IMR-90 (cell line): ENCODE measurements at regions not wholly inside any gene's neighbourhood (a gene's known extent, or its start where the extent isn't known, plus 50 kb on each side); places are given as distances from the start of the nearest gene placed in this dataset.

ENCODE experiments used
- ATAC-seq: fragments of 200-7000 bp; cut with Tn5 transposase; 2 replicates; pipeline ENCODE4 v1.9.1; 2020; ENCODE audit warnings: low read depth, mild to moderate bottlenecking, moderate library complexity
- BruUV-seq: library from RNA; stranded (reverse); fragments of 400-500 nt; replicated peaks from 2 replicates; lab custom pipeline; 2021; lab: Mats Ljungman, UMichigan
- CTCF ChIA-PET: fragments of 300-600 bp; formaldehyde crosslinking; extraction: SDS; loops from one replicate; lab custom pipeline; 2021; ENCODE audit warnings: antibody characterized with exemption; lab: Yijun Ruan, JAX
- POLR2A ChIA-PET: fragments of 300-600 bp; sonication (Branson Sonifier 250); formaldehyde crosslinking; loops from one replicate; lab custom pipeline; 2022; ENCODE audit warnings: antibody characterized with exemption; ENCODE audit not compliant: unreplicated experiment; lab: Charles Lee
- DNase-seq: peaks from one replicate; pipeline ENCODE4 v3.0.0; 2013
- H2AFZ ChIP-seq: replicated peaks from 2 replicates; pipeline ENCODE3; 2013; ENCODE audit warnings: low read length, mild to moderate bottlenecking; ENCODE audit not compliant: poor library complexity
- H2AK5ac ChIP-seq: 2 replicates; pipeline ENCODE4 v1.6.1; 2013; ENCODE audit warnings: low read depth, low read length, inconsistent platforms
- H2AK9ac ChIP-seq: replicated peaks from 2 replicates; pipeline ENCODE3; 2013; ENCODE audit warnings: mild to moderate bottlenecking, low read depth, low read length, moderate library complexity; ENCODE audit not compliant: poor library complexity
- H2BK120ac ChIP-seq: 2 replicates; pipeline ENCODE4 v1.6.1; 2013; ENCODE audit warnings: low read depth, low read length, inconsistent platforms
- H2BK15ac ChIP-seq: 3 replicates; pipeline ENCODE4 v1.6.1; 2013; ENCODE audit warnings: low read depth, low read length, inconsistent platforms
- H2BK20ac ChIP-seq: 2 replicates; pipeline ENCODE4 v1.6.1; 2013; ENCODE audit warnings: low read depth, mild to moderate bottlenecking, inconsistent platforms, low read length, moderate library complexity
- H2BK5ac ChIP-seq: 2 replicates; pipeline ENCODE4 v1.6.1; 2013; ENCODE audit warnings: mild to moderate bottlenecking, low read depth, low read length, inconsistent platforms; ENCODE audit not compliant: poor library complexity, severe bottlenecking
- H3K14ac ChIP-seq: replicated peaks from 2 replicates; pipeline ENCODE4 v1.6.1; 2013; ENCODE audit warnings: low read depth, low read length, inconsistent platforms
- H3K18ac ChIP-seq: 2 replicates; pipeline ENCODE4 v1.6.1; 2013; ENCODE audit warnings: low read depth, low read length, control low read depth
- H3K23ac ChIP-seq: 2 replicates; pipeline ENCODE4 v1.6.1; 2013; ENCODE audit warnings: low read depth, low read length, inconsistent platforms
- H3K27ac ChIP-seq: 2 replicates; pipeline ENCODE4 v1.5.1; 2013; ENCODE audit warnings: mild to moderate bottlenecking, control low read depth, low read length; ENCODE audit not compliant: insufficient read depth
- H3K27me3 ChIP-seq: 2 replicates; pipeline ENCODE4 v1.6.1; 2013; ENCODE audit warnings: low read length; ENCODE audit not compliant: control insufficient read depth, insufficient read depth
- H3K36me3 ChIP-seq: 2 replicates; pipeline ENCODE4 v1.6.1; 2013; ENCODE audit warnings: low read length, mixed read lengths; ENCODE audit not compliant: control insufficient read depth, insufficient read depth
- H3K4ac ChIP-seq: 2 replicates; pipeline ENCODE4 v1.6.1; 2013; ENCODE audit warnings: low read depth, low read length, inconsistent platforms
- H3K4me1 ChIP-seq: 2 replicates; pipeline ENCODE4 v1.6.1; 2013; ENCODE audit warnings: low read length, mixed read lengths; ENCODE audit not compliant: control insufficient read depth, insufficient read depth
- H3K4me2 ChIP-seq: 2 replicates; pipeline ENCODE4 v1.6.1; 2013; ENCODE audit warnings: low read depth, mild to moderate bottlenecking, control low read depth, low read length, moderate library complexity
- H3K4me3 ChIP-seq: 2 replicates; pipeline ENCODE4 v1.5.1; 2013; ENCODE audit warnings: low read depth, mild to moderate bottlenecking, control low read depth, low read length, moderate library complexity; ENCODE audit not compliant: insufficient read depth
- H3K56ac ChIP-seq: 2 replicates; pipeline ENCODE4 v1.6.1; 2013; ENCODE audit warnings: low read length, inconsistent platforms; ENCODE audit not compliant: insufficient read depth; ENCODE audit errors: extremely low read depth
- H3K79me1 ChIP-seq, 2 experiments: 2 replicates each; pipeline ENCODE4 v1.6.1; 2013; ENCODE audit warnings: low read length in 2 of 2, inconsistent platforms in 1 of 2, low read depth in 1 of 2
- H3K9ac ChIP-seq: 2 replicates; pipeline ENCODE4 v1.6.1; 2013; ENCODE audit warnings: low read depth, low read length, control low read depth
- H3K9me1 ChIP-seq: 2 replicates; pipeline ENCODE4 v1.6.1; 2013; ENCODE audit warnings: low read length, inconsistent platforms; ENCODE audit not compliant: insufficient read depth
- H3K9me3 ChIP-seq: 2 replicates; pipeline ENCODE4 v1.6.1; 2013; ENCODE audit warnings: low read length; ENCODE audit not compliant: control insufficient read depth, insufficient read depth
- H4K20me1 ChIP-seq: 2 replicates; pipeline ENCODE4 v1.6.1; 2013; ENCODE audit warnings: low read length, inconsistent platforms; ENCODE audit not compliant: insufficient read depth
- H4K5ac ChIP-seq: 2 replicates; pipeline ENCODE4 v1.6.1; 2013; ENCODE audit warnings: mild to moderate bottlenecking, low read depth, low read length, control low read depth
- H4K8ac ChIP-seq, 2 experiments: 2 replicates each; pipeline ENCODE4 v1.6.1; 2013; ENCODE audit warnings: low read depth in 2 of 2, low read length in 2 of 2, control low read depth in 1 of 2, inconsistent platforms in 1 of 2
- H4K91ac ChIP-seq: 2 replicates; pipeline ENCODE4 v1.6.1; 2013; ENCODE audit warnings: low read depth, low read length, inconsistent platforms; ENCODE audit not compliant: insufficient read depth
- CEBPB ChIP-seq: IDR thresholded peaks from 2 replicates; pipeline ENCODE4 v1.6.1; 2012; ENCODE audit warnings: low read depth, low read length, improper control_type of control experiment
- CTCF ChIP-seq: conservative IDR thresholded peaks from 2 replicates; pipeline ENCODE4 v1.5.1; 2012; ENCODE audit warnings: mild to moderate bottlenecking, low read depth, low read length, improper control_type of control experiment
- FOS ChIP-seq: fragments of 150-350 bp; IDR thresholded peaks from 2 replicates; pipeline ENCODE4 v1.6.1; 2016; ENCODE audit warnings: low read depth, low read length
- MAFK ChIP-seq: IDR thresholded peaks from 2 replicates; pipeline ENCODE4 v1.6.1; 2012; ENCODE audit warnings: low read depth, low read length, improper control_type of control experiment
- MAZ ChIP-seq: IDR thresholded peaks from 2 replicates; pipeline ENCODE4 v1.6.1; 2012; ENCODE audit warnings: low read depth, mild to moderate bottlenecking, low read length, improper control_type of control experiment, moderate library complexity, borderline replicate concordance
- RFX5 ChIP-seq: IDR thresholded peaks from 2 replicates; pipeline ENCODE4 v1.8.0; 2012; ENCODE audit warnings: low read depth, mild to moderate bottlenecking, low read length, moderate library complexity
- SMC3 ChIP-seq: fragments of 150-350 bp; IDR thresholded peaks from 2 replicates; pipeline ENCODE4 v1.6.1; 2016; ENCODE audit warnings: low read depth, mild to moderate bottlenecking, antibody characterized with exemption, low read length, moderate library complexity
- WGBS, 2 experiments: methylation state at CpG; one replicate each; pipeline versions ENCODE4 v1.1.5 to v1.1.7; 2013; ENCODE audit warnings: missing lambda C conversion rate in 2 of 2; ENCODE audit not compliant: insufficient read length in 1 of 2; ENCODE audit errors: extremely low coverage in 2 of 2; 5-methylcytosine and 5-hydroxymethylcytosine counted together
- dilution Hi-C: fragments of 300-500 bp; cut with HindIII; formaldehyde crosslinking; loops from one replicate; pipeline ENCODE4 v1.14.3; 2018; ENCODE audit warnings: low sequenced_read_pairs; ENCODE audit not compliant: unreplicated experiment
- in situ Hi-C: fragments of 300-500 bp; cut with MboI; formaldehyde crosslinking; loops from 3 replicates; pipeline ENCODE4 v1.14.3; 2019; ENCODE audit warnings: low sequenced_read_pairs, inconsistent platforms, mixed read lengths
- intact Hi-C: fragments of 100-400 bp; cut with micrococcal nuclease; formaldehyde crosslinking; loops from 2 replicates; pipeline ENCODE4 v1.10.0; 2022

DNA sequence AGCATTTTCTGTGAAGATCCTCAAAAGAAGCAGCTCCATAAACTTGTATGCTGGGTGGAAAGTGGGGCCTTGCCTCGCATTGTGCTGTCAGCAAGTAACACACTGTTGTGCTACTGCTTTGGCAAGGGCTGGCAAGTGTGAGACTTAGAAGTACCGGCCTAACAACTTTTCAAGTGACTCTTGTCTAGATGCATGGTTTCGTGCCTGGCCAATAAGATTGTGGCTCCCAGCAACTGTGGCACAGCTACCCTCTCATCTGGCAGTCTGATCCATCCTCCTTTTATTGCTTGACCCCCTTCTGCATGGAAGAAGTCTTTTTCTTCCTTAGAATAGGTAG, 79.4 kb upstream of the VEPH1 start:
- Histone ChIP-seq H3K14ac (no peak overlapping the region), H3K27me3 (no peaks in the 10 kb centered on the region), H2BK5ac (no peak overlapping the region), H3K36me3 (no peaks in the 10 kb centered on the region), H2BK20ac (no peak overlapping the region), H2AK5ac (no peak overlapping the region), H2AK9ac (no peak overlapping the region), H3K23ac (no peak overlapping the region), H4K8ac (no peak overlapping the region), H3K9me1 (no peaks in the 10 kb centered on the region), H2BK120ac (no peak overlapping the region), H3K27ac (no peak overlapping the region), H3K79me1 (no peaks in the 10 kb centered on the region), H3K9ac (no peak overlapping the region), H4K5ac (no peak overlapping the region), H2BK15ac (no peak overlapping the region), H4K91ac (no peak overlapping the region), H3K4me3 (no peak overlapping the region), H3K4me1 (no peaks in the 10 kb centered on the region), H3K9me3 (no peaks in the 10 kb centered on the region), H3K4ac (no peak overlapping the region), H3K18ac (no peak overlapping the region), H3K4me2 (no peak overlapping the region), H3K56ac (no peak overlapping the region), H2AFZ (no peak overlapping the region), H4K20me1 (no peaks in the 10 kb centered on the region)
- no peak for ATAC-seq
- no peak for DNase-seq
- dilution Hi-C loops (no loop called here), intact Hi-C loops (no loop called here), in situ Hi-C loops (no loop called here)
- TF ChIP-seq RFX5 (no peak), CEBPB (no peak), FOS (no peak), CTCF (no peak), MAFK (no peak), SMC3 (no peak), MAZ (no peak)
- 80% methylated on average over 1 of the region's 3 CpGs; no CpG with 5 or more reads in 1 of the 2 experiments for WGBS, 2 experiments
- ChIA-PET CTCF (interaction anchor here (0.6 kb wide), 1 partner anchor 1770 kb away, joined by 3 read pairs; no protein-coding TSS in a partner anchor), POLR2A (no interaction called here)
- no TSS peak for BruUV-seq
